GM20431 (cell line): ENCODE measurements at regions not wholly inside any gene's neighbourhood (a gene's known extent, or its start where the extent isn't known, plus 50 kb on each side); places are given as distances from the start of the nearest gene placed in this dataset.
"Not testable (repeated sequence)": the region's sequence is repeated elsewhere in the genome, so short reads cannot be mapped to it uniquely, and the experiment has no call there.

Source experiments
- in situ Hi-C: fragments of 300-500 bp; cut with MseI, MboI; formaldehyde crosslinking; loops from one replicate; pipeline ENCODE4 v1.15.0; 2020; ENCODE audit warnings: low sequenced_read_pairs; ENCODE audit not compliant: unreplicated experiment

DNA sequence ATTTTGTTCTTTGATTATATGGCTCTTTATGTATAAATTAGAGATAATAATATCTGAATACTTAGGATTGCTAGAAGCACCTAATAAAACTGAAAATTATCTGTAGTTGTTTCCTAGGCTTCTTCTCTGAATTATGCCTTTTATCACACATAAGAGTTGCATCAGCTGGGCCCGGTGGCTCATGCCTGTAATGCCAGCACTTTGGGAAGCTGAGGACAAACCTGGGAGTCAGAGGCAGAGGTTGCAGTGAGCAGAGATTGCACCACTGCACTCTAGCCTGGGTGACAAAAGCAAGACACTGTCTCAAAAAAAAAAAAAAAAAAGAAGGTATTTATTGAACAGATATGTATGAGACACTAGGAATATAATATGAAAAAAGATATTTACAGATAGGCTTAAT lies 773.5 kb upstream of the AGA start:
- in situ Hi-C loops = no loop called here

GRCh38 chr4:178226421-178226820 lies 784.2 kb upstream of the AGA start:
- in situ Hi-C loops = not testable (repeated sequence)

GRCh38 chr4:178233906-178234305 lies 791.7 kb upstream of the AGA start:
- in situ Hi-C loops = no loop called here

- in situ Hi-C loops = no loop called here
These were observed 798.7 kb upstream of the AGA start for GRCh38 chr4:178240891-178241290.

- in situ Hi-C loops = no loop called here
These were observed 799.4 kb upstream of the AGA start for GRCh38 chr4:178241601-178242118.

DNA sequence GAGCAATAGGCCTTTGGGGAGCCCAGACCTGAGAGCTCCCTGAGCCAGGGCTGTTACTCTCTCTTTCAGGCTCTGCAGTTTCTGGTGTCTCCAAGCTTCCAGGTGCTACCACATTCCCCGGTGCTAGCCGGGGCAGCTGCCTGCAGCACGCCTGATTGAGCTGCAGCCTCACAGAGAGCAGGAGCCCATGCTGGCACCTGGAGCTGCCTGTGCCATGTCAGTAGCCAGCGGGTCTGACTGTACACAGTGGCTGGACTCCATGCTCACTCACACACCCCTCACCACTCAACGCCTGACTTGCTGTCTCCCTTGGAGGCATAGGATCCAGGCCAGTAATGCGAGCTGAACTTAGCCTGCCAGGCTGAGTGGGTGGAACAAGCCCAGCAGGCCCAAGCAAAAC lies 800.4 kb upstream of the AGA start:
- in situ Hi-C loops = no loop called here

- in situ Hi-C loops = no loop called here
These were observed 802.5 kb upstream of the AGA start for GRCh38 chr4:178244785-178245184.

DNA sequence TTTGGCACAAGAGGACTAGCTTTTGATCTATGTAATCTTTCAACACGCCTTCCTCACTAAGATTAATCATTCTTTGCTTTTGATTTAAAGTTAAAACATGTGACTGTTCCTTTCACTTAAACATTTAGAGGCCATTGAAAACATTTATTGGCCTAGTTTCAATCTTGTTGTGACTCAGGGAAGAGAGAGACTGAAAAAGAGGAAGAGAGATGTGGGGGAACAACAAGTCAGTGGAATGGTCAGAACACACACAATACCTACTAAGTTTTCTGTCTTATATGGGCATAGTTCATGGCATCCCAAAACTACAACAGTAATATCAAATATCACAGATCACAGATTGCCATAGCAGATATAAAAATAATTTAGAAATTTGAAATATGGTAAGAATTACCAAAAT lies 812.9 kb upstream of the AGA start:
- in situ Hi-C loops = no loop called here

GRCh38 chr4:178258603-178259002 lies 816.4 kb upstream of the AGA start:
- in situ Hi-C loops = no loop called here

- in situ Hi-C loops = no loop called here
These were observed 817.3 kb upstream of the AGA start for GRCh38 chr4:178259566-178259965.

- in situ Hi-C loops = no loop called here
These were observed 821.8 kb upstream of the AGA start for GRCh38 chr4:178264001-178264400.

- in situ Hi-C loops = no loop called here
These were observed 829.1 kb upstream of the AGA start for GRCh38 chr4:178271386-178271785.

DNA sequence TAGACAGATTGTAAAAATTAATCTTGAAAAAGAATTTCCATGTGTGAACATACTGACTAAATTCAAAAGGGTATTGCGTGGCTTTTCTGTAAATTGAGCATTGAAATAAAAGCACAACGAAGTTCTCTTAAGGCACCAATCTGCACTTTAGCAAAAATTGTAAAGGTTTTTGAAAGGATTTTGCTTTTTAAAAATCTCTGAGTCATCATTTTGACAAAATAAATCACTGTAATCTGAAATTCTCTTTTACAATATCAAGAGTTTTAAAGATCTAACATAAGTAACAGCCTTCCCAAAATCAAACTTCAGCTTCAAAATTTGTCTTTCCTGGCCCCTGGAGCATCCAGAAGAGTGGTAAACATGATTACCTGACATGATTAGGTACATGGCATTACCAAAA lies 830.9 kb upstream of the AGA start:
- in situ Hi-C loops = no loop called here

DNA sequence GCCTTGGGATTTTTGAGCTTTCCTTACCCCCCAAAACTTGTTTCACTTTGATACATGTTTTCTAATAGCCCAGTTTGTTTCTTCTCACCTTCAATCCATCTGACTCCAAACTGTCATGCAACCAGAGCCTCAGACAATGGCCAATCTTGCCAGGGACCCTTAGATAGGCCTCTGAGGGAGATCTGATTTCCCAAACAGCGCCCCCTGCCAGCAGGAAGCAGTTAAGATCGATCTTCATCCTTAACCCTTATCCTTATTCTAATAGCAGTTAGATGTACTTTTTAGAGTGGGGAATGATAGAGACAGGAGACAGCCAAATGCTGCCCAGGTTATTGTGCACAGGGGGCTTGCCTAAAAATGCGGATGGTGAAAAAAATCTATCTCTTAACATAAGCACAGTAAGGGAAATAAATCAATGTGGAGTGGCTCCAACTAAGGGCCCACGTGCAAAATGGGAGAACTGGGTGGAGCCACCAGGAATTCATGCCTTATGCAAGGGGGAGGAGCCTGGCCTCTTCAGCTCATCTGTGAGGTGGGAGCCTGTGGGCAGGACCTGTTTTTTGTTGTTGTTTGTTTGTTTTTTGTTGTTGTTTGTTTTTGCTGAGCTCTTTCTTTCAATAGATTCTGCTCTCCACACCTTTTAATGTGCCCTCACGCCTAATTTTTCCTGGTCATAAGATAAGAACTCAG lies 833.6 kb upstream of the AGA start:
- in situ Hi-C loops = no loop called here

- in situ Hi-C loops = no loop called here
These were observed 838.1 kb upstream of the AGA start for GRCh38 chr4:178280362-178280761.

DNA sequence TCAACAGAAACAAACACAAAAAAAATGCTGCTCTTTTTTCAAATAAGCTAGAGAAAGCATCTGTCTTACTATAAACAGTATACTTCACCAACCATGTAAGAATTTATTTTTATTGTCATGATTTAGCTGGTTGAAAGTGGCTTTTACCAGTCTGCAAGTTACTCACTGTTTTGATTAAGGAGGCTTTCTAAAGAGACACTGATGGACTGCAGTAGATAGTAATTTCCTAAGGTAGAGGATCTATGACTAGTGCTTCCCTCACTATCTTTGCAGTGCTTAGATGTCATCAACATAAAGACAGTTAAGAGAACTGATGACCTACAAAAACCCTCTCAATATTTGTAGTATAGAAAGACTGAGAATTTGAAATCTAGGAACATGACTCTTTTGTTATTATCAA lies 846.2 kb upstream of the AGA start:
- in situ Hi-C loops = no loop called here

GRCh38 chr4:178293601-178294000 lies 851.4 kb upstream of the AGA start:
- in situ Hi-C loops = no loop called here

DNA sequence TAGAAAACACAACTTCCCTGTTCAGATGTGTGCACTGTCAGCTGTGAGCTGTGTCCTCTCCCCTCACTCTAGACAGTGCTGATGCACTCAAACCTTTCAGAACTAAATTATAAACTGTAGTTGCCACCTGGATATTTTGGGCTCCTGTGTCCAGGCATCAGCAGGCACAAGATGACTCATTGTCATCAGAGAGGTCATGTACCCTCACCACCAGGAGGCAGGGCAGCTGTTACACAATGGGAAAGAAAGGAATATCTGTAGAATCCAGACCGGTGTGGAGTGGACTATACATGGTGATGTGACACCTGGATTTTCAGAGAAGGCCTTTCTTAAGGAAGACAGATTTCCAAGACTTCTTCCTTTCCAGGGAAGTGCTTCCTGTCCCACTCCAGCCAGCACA lies 854.4 kb upstream of the AGA start:
- in situ Hi-C loops = no loop called here

DNA sequence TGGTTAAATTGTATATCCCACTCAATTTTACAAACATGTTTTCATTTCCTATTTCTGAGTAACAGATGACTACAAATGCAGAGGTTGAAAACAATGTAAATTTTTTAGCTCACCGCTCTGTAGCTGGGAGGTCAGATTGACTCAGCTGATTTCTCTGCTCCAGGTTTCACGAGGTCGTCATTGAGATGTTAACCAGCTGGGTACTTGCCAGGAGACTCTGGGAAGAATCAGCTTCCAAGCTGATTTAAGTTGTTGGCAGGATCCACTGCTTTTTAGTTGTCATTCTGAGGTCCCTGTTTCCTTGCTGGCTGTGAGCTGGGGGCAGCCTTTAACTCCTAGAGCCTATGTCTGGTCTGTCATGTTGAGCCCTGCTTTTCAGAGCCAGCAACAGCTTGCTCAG lies 864.3 kb upstream of the AGA start:
- in situ Hi-C loops = no loop called here

DNA sequence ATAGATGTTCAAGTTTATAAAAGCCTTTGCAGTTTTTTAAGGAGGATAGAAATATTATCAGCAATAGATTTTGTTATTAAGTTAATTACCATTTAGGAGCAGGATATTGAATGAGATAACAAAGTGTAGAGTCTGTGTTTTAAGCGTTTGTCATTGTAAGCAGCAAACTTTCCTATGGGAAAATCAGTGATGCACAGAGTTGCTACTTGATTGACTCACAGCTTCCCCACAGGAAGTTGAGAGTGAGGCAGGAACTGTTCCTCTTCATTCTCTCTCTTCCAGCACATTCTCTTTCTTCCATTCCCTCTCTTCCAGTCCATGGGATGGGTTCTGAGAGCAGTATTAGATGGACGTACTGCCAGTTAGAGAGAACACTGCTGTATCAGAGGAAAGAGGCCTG lies 867.7 kb upstream of the AGA start:
- in situ Hi-C loops = no loop called here

DNA sequence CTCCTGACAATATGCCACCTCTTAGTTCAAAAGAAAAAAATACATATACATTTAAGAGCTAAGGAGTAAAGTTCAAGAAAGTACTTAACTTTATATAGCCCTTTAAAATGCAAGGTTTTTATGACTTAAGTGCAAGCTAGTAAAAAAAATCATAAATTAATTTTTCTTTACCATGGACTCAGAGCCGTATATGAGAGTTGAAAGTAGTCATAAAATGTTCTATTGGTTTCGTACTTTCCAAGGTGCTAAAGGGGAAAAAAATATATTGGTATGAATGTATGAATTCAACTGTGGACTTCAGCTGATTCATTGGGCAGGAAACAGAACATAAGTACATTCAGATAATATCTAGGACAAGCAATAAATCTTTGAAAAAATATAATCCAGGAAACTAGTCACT lies 869.8 kb upstream of the AGA start:
- in situ Hi-C loops = no loop called here

DNA sequence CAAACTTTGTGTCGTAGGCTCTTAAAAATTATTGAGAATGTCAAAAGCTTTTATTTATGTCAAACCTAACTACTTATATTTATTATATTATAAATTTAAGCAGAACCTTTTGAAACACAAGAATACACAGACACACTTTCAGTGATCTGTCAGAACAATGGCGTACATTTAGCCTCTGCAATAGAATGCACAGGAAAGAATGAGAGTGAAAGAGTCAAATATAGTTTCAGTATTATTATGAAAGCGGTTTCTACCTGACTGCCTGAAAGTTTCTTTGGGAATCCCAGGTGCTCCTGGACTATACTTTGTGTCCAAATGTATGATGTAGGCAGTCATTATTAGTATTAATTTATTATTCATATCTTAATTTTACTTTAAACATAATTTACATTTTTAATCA lies 872.0 kb upstream of the AGA start:
- in situ Hi-C loops = no loop called here
